ENCODE measurements at regions not wholly inside any gene's neighbourhood (a gene's known extent, or its start where the extent isn't known, plus 50 kb on each side); places are given as distances from the start of the nearest gene placed in this dataset.

DNA sequence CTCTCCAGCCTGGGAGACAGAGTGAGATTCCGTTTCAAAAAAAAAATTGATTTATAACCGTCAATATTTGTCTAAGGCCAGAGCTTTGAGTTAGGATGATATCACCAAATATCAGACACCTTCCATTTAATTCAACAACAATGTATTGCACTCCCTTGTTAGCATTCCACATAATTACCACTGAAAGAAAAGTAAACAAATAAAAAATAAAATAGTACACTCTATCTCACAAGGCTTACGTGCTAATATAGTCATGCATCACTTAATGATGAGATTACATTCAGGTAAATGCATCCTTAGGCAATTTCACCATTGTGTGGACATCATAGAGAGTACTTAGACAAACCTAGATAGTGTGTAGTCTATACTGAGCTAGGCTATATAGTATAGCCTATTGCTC, 127.6 kb upstream of the RHOBTB1 start:
- TF ChIP-seq, protein P1, sequence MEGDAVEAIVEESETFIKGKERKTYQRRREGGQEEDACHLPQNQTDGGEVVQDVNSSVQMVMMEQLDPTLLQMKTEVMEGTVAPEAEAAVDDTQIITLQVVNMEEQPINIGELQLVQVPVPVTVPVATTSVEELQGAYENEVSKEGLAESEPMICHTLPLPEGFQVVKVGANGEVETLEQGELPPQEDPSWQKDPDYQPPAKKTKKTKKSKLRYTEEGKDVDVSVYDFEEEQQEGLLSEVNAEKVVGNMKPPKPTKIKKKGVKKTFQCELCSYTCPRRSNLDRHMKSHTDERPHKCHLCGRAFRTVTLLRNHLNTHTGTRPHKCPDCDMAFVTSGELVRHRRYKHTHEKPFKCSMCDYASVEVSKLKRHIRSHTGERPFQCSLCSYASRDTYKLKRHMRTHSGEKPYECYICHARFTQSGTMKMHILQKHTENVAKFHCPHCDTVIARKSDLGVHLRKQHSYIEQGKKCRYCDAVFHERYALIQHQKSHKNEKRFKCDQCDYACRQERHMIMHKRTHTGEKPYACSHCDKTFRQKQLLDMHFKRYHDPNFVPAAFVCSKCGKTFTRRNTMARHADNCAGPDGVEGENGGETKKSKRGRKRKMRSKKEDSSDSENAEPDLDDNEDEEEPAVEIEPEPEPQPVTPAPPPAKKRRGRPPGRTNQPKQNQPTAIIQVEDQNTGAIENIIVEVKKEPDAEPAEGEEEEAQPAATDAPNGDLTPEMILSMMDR (optimal IDR thresholded peaks at IDR 0.05 in 1 of 3, IDR thresholded peaks at IDR 0.05 in 1 of 3, conservative IDR thresholded peaks at IDR 0.05 in 1 of 3; ENCODE audit: extremely low read depth in 1 of 3, insufficient read depth in 2 of 3, low read length in 3 of 3), result no peak
- no peak for TF ChIP-seq EZH2 (IDR thresholded peaks at IDR 0.05; ENCODE audit: low read length)

Measured in keratinocyte (primary cell).